HPDE6-E6E7 (cell line): ENCODE measurements at regions not wholly inside any gene's neighbourhood (a gene's known extent, or its start where the extent isn't known, plus 50 kb on each side); places are given as distances from the start of the nearest gene placed in this dataset.

ENCODE experiments used
- DNase-seq: peaks from one replicate; pipeline ENCODE4 v3.0.0; 2011; ENCODE audit warnings: missing footprints; ENCODE audit errors: extremely low spot score

- DNase-seq: no peak
Measured at GRCh38 chr7:155896531-155897263, 84.4 kb upstream of the SHH start.

DNA sequence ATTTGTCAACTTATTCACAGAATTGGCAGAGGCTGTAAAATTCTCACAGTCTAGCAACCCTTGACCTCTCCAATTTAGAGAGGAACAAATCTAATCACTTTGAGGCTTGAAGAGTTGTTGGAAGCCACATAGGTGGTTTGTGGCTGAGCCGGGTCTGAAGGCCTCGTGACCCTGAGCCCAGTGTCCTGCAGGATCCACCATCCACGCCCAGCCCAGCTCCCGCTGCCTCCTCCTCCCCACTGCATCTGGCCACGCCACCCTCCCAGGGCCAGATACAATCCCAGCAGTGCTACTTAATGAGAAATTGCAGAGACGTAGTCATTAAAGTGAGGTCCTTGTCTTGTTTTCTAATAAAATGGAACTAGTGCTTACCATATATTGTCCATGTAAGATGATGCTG, 81.4 kb upstream of the SHH start:
- DNase-seq: no peak

- no peak for DNase-seq
Measured at GRCh38 chr7:155893176-155893575, 80.9 kb upstream of the SHH start.

- DNase-seq: no peak
Measured at GRCh38 chr7:155889636-155890511, 77.6 kb upstream of the SHH start.

GRCh38 chr7:155887174-155887525, 74.9 kb upstream of the SHH start:
- no peak for DNase-seq

GRCh38 chr7:155886391-155887173, 74.3 kb upstream of the SHH start:
- no peak for DNase-seq

- no peak for DNase-seq
Measured at GRCh38 chr7:155885167-155886155, 73.2 kb upstream of the SHH start.

DNA sequence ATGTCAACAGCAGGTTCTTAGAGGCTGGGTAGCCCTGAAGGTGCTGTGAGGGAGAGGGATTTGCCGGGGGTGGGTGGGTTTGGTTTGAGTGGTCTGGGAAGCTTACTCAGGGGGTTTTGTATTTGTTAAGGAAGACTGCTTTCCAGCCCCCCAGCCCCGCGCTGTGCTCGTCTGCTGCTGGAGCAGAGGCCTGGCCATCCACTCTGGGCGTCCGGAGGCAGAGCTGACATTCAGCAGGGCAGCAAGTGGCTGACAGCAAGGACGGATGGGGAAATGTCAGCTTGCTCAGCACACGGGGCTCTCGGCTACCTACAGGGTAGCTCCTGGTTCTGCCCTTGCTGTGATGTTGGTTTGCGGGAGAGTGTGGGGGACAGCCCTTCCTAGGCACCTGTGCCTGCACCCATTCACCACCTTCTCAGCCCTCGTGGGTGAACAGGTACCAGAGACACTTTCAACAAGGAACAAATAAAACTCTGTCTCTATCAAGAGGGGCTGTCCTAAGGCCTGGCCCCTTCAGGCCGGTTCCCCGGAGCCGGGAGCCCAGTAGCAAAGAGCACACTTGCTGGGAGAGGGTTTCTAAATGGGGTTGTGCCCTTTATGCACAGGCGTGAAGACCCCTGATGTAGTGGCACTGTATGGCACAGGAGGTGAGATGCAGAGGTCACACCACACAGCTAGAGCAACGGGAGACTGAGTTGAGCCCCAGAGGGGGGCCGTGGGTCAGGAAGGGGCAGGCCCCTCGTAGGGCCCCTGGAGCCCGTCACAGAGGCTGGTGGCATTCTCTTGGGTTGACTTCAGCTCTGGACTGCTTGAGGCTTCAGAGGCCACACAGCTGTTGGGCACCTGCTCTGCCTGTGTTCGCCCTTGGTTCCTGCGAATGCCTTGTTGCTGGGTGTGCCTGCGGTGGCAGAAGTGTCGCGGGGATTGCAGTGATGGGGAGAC, 72.2 kb upstream of the SHH start:
- no peak for DNase-seq

DNA sequence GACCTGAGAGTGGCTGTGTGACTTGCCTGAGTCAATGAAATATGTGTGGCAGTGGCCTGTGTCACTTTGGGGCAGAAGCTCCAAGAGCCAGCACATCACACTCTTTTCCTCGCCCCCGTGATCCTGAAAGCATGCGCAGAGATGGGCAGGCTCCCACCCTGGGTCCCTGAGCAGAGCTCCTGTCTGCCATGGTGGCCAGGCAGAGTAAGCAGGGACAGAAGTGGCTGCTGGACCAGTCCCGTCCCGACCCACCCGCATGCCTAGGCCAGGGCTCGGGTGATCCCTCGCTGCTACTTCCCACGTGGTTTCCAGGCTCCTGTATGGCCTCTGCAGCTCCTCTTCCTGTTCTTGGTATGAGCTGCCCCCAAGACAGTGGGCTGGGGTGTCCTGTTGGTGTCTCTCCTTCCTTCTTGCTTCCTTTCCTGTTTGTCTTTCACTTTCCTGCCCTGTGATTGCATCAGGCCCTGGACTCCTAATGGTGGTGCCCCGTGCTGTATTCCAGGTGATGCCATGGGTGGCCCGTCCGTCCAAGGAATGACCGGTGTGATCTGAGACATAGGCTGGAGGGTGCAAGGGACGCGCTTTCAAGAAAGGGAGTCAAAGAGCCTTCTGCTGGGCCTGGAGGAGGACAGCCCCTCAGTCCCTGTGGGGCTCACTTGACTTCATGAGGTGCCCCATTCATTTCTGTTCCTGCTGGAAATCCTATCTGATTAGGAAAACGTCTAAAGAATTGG, 71.4 kb upstream of the SHH start:
- DNase-seq: no peak

- DNase-seq: no peak
Measured at GRCh38 chr7:155882596-155882995, 70.3 kb upstream of the SHH start.

GRCh38 chr7:155881471-155882350, 69.4 kb upstream of the SHH start:
- DNase-seq: no peak

GRCh38 chr7:155880721-155881120, 68.5 kb upstream of the SHH start:
- DNase-seq: no peak

DNA sequence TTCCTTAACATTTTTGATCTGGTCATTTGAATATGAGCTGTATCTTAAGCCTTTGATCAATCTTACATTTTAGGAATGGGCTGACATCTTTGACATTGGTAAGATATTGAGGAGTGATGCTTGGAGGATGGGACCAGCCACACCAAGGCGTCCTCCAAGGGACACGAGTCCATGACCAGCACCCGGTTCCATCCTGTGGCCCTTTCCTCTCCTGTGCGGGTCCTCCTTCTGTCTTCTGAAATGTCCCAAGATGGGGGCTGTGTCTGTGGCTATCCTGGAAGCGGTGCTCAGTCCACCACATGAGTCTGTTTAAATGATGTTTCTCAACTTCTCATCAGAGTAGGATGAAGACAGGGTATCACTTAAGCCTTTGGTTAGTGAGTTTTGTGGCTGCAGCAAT, 67.3 kb upstream of the SHH start:
- no peak for DNase-seq

DNA sequence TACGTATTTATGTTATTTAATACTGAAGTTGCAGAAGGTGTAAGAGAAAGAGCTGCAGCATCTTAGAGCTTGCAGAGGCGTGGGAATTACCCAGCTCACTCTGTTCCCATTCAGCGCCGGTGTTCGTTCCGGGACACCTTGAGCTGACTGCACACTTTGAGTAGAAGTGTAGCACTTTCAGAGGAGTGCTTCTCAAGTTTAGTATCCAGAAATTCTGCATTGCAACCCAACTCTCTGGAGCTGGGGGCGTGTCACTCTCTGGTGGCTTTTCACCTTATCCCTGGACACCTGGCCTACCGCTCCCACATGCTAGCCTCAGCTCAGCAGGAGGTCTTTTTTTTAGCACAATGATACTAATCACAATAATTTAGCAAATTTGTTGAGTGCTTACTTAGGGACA, 66.4 kb upstream of the SHH start:
- no peak for DNase-seq

GRCh38 chr7:155878250-155878649, 66.0 kb upstream of the SHH start:
- DNase-seq: no peak

DNA sequence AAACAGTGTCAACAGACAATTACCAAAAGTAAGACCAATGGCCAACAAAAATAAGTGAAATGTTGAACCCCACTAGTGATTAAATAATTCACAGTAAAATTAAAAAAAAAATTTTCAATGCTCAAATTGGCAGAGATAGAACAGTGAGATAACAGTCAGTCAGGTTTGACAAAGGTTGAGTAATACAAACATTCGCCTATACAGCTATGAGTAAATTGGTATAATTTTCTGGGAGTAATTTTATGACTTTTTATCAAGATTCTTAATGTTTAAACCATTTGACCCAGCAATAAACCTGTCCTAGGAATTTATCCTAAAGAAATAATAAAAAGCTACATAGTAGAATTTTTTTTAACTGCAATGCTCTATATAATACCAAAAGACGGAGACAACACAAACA, 64.9 kb upstream of the SHH start:
- no peak for DNase-seq

GRCh38 chr7:155874411-155874810, 62.1 kb upstream of the SHH start:
- DNase-seq: no peak

DNA sequence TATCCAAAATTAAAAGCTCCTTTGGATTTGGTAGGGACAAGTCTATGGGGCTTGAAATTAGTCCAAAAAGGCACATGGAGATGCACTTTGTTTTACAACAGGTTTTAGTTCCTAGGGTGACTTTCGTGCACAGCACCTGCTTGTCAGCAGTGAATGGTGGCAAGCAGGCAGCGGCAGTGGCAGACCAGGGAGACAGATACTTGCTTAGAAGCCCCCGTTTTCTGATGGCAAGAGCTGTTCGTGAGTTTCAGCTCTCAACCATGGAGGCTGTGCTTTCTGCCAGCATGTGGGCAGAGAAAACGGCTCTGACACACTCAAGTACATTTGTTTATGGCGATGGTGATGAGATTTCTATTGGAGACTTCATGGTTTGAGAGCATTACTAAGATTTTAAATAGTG, 61.7 kb upstream of the SHH start:
- no peak for DNase-seq
